Frontal cortex (tissue), 3 donors: ENCODE measurements at regions not wholly inside any gene's neighbourhood (a gene's known extent, or its start where the extent isn't known, plus 50 kb on each side); places are given as distances from the start of the nearest gene placed in this dataset.

Experiments
- DNase-seq, 2 donors: peaks; one replicate each; pipeline ENCODE4 v3.0.0; 2012; ENCODE audit warnings: low spot score in 2 of 2
- FAIRE-seq: peaks from 2 replicates; lab custom pipeline; 2012; peaks lifted over from hg19 to GRCh38; lab: Jason Lieb, UNC
- donor health status: control.
- donor health status: control.
- donor health status: control.

DNA sequence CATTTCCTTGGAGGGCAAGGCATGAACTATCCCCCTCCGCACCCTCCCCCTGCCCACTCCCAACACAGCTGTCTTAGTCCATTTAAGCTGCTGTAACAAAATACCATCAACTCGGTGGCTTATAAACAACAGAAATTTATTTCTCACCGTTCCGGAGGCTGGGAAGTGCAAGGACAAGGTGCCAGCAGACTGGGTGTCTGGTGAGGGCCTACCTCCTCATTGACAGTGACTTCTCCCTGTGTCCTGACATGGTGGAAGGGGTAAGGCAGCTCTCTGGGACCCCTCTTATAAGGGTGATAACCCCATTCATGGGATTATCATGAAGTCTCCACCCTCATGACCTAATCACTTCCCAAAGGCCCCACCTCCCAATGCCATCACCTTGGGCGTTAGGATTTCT is 114.3 kb upstream of the MAFB start:
- FAIRE-seq (no peak), DNase-seq (no peak)

DNA sequence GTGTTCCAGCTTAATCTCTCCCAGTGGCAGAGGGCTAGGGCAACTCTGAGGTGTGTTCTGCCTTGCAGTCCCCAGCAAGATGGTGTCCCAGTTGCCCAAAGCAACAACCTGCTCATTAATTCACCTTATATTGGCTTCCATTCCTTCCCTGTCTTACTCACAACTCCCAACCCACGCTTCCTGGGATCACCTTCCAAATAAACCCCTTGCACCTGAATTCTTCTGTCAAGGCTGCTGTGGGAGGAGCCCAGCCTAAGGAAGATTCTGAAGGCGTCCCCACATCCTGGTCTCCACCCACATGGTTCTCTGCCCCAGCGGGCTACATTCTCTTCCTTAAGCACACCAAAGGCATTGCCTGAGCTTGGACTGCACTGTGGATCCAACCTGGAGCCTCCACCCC is 116.6 kb upstream of the MAFB start:
- DNase-seq (no peak), FAIRE-seq (no peak)

DNA sequence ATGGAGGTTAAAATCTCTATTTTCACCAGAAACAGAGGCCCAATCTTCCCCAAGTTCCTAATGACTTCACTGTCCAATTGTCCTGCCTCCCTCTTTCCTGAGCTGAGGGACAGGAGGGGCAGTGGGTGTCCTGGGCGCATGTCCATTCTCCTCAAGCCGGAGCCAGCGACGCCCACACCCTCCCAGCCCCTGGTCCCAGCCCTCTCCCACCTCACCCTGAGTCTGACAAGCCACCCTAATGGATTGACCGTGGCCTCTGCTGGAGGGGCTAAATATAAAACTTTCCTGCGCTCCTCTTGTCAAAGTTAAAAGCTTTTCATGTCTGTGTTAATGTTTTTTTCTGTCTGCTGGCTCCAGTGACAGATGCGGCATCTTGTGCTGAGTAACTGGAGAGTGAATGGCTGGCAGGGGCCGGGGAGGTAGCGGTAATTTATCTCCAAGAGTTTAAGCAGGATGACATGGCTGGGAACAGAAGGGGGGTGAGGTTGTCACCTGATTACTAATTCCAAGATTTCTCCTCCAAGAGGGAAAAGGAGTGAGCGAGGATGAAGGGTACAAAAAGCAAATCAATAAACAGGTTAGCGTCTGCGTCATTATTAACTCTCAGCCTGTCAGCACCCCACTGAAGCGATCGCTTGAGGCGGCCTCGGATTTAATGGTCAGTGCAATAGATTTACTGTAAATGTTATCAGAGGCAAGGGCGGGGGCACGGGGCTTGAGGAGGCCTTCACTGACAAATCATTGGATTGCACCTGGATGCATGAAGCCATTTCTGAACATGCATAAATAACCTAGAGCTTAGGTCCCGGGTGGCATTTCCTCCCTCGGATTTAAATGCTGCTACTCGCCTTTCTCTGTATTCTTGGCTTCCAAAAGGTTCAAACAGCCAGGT is 118.1 kb upstream of the MAFB start:
- FAIRE-seq, result no peak
- no peak for DNase-seq

DNA sequence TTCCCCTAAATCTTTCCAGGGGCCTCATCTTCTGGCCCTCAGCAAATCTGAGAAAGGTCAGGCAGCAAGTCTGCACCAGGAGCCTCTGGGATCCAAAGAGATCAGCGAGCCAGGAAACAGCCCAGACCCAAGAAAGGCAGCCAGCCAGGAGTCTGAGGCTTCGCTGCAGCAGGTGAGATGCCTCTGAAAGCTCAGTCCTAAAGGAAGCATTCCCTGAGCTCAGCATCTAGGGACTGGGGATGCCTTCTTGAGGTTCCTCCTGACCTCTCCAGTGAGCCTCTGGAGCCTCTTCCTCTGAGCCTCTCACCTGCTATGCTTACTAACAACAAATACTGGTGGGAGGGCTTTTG is 118.8 kb upstream of the MAFB start:
- no peak for DNase-seq
- no peak for FAIRE-seq

- FAIRE-seq (no peak), DNase-seq (no peak)
Measured at GRCh38 chr20:40808936-40809335, 119.9 kb upstream of the MAFB start.

GRCh38 chr20:40809361-40809760 is 120.3 kb upstream of the MAFB start:
- DNase-seq (no peak), FAIRE-seq (no peak)

DNA sequence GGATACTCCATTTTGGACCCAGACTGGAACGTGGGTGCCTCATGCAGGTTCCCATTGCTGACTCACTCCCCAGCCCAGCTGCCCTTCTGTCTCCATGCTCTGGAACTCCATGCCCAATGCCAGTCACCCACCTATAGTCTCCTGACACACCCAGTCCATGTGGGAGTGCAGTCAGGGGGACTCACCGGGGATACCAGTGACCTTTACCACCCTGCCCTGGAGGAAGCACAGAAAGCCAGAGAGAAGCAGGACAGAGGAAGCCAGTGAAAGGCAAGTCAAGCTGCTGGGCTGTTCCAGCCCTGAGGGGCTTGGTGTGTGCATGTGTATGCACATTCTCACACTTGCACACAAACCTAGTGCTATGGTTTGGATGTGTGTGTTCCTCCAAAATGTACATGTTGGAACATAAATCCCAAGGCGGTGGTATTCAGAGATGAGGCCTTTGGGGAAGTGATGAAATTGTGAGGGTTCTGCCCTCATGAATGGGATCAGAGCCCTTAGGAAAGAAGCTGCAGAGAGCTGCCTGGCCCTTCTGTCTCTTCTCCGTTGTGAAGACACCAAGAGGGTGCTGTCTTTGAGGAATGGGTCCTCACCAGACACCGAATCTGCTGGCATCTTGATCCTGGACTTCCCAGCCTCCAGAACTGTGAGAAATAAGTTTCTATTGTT is 121.4 kb upstream of the MAFB start:
- FAIRE-seq, result no peak
- DNase-seq, result no peak

DNA sequence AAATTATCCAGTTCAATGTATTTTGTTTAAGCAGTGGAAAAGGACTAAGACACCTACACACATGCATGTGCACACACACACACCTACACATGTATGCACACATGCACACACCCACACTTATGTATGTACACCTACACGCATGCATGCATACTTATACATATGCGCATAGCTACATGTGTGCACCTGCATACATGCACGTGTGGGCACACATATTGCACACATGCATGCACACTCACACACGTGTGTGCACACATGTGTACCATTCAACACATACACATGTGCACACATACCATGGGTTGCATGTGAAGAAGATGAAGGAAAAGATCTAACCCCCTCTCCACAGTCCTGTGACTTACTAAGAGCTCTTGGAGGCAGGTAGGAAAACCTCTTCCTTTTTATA is 122.0 kb upstream of the MAFB start:
- no peak for DNase-seq
- FAIRE-seq, result no peak

DNA sequence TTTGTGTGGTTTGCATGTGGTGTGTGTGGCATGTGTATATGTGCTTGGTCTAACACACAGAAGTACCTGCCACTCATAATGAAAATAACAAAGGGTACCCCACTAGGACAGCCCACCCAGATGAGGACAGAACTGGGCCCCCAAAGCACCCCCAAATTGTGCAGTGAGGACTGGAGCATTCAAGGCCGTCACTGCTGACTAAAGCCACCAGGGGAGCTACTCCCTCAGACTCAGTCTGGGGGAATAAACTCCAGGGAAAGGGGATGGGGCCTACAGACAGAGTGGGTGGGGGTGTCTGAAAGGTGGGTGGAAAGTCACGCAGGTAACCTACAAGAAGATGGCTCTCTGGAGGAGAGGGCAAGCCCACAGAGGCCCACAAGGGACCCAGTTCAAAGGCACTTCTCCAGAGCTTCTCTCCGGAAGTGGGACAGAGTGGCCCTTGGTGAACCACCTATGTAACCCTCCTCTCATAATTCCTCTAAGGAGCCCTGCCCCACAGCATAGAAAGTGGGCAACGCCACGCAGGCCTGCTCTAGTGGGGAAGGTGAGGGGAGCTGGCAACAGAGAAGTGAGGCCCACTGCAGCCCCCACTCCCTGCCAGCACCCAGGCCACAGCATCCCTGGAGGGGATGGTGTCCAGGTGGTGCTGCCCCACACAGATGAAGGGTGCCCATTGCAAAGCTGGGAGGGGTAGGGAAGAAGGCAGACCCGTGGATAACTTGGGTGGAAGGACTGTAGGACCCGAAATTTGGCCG is 122.8 kb upstream of the MAFB start:
- DNase-seq (no peak), FAIRE-seq (no peak)

DNA sequence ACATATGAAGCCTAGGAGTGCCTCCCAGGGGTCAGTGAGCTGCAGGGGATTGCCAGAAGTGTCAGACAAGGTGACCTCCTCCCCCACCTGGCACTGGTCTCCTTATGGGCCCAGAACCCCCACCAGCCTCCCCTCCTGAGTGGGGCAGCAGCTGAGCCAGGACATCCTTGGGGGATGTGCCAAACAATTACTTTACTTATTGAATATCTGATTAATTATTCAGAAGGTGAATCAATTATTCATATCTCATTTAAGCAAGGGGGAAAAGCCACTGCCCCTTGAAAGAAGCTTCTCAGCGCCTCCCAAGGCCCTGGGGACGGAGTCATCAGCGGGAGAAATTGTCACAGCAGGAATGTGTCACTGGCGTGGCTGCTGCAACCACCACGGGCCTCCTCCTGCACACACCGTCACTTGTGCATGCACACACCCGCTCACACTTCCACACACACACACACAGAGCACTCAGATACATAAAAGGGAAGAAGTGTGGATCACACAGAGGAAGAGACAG is 123.4 kb upstream of the MAFB start:
- no peak for FAIRE-seq
- no peak for DNase-seq

DNA sequence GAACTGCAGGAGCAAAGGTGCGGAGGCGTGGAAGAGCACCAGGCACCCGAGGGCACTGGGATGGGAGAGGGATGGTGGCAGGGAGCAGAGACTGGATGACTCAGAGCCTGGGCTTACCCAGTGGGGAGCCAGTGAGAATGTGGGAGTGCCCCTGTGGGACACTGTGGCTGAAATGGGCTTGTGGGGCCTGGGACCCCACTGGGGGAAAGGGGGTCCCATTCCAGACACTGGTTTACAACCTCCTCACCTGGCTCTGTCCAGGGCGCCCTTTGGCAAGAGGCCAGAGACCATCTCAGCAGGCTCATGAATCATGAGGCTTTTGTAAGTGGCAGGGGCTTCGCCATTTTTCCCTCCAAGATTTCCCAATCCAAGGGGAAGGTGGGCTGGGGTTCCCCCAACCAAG is 124.0 kb upstream of the MAFB start:
- FAIRE-seq (no peak), DNase-seq (no peak)

DNA sequence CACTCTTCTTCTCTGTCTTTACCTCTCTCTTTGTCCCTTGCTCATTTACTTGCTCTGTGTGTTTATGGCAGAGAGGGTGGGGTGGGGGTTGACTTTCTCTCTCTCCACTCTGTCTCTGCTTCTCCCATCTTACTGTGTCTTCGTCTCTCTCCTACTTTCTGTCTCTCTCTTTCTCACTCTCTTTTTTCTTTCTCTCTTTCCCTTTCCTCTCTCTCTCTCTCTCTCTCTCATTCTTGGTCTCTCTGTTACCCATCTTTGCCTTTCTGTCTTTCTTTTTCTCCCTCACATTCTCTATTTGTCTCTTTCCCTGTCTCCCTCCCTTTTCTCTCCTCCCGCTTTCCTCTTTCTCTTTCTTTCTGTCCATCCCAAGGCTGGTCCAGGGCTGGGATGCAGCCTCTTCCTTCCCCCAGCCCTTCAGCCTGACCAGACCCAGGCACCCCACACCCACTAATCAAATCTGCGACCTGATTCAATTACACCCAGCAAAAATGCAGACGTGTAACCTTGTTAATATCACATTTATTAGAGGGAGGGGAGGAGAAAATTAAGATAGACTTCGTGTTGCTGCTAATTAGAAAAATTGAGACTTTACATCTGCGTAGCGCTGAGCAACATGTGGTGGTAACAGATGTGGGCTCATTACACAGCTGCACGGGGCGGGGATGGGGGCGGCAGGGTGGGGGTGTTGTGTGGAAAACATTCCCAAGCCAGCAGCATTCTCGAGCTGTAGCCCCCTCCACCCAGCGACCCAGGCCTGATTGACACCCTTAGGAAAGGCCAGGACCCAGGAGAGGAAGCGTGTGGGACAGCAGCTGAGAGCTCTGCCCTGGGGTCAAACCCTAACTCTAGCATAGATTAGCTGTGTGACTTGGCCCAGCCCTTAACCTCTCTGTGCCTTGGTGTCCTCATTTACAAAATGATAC is 124.9 kb upstream of the MAFB start:
- FAIRE-seq, result no peak

GRCh38 chr20:40814631-40814960 is 125.6 kb upstream of the MAFB start:
- FAIRE-seq, result no peak
- DNase-seq, result no peak

More for the DNA sequence above, 124.9 kb upstream of the MAFB start:
- no peak for DNase-seq

- FAIRE-seq (no peak), DNase-seq (no peak)
Measured at GRCh38 chr20:40815156-40816038, 126.4 kb upstream of the MAFB start.

- DNase-seq (no peak), FAIRE-seq (no peak)
Measured at GRCh38 chr20:40816039-40816352, 127.0 kb upstream of the MAFB start.

GRCh38 chr20:40821429-40821828 is 132.4 kb upstream of the MAFB start:
- FAIRE-seq (no peak), DNase-seq (no peak)

- no peak for DNase-seq
- no peak for FAIRE-seq
Measured at GRCh38 chr20:40826699-40827098, 137.7 kb upstream of the MAFB start.

DNA sequence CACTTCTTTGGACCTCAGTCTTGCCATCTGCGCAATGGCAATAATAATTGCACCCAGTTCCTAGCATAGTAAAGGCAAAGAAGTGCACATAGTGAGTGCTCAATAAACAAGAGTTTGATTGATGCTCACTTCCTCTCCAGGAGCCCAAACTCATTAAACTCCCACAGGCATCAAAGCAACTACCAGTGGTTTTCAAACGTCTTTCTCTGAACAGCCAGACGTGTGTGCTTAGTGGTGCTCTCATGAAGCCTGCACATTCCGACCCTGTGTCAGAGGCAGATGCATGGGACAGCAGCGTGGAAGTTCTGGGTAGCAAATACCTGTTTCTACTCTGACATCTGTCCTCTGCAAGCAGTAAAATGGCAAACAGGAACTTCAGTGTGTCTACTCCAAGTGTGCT is 146.3 kb upstream of the MAFB start:
- no peak for DNase-seq
- no peak for FAIRE-seq

GRCh38 chr20:40838509-40838908 is 149.5 kb upstream of the MAFB start:
- no peak for FAIRE-seq
- no peak for DNase-seq
